Neural cell (in vitro differentiated cells): ENCODE measurements at regions not wholly inside any gene's neighbourhood (a gene's known extent, or its start where the extent isn't known, plus 50 kb on each side); places are given as distances from the start of the nearest gene placed in this dataset.

Experiments used
- H2AFZ ChIP-seq: fragments of 200-600, 300-800 bp; sonication (generic), shearing (Covaris generic); 2 replicates; pipeline ENCODE4 v1.6.0; 2014; ENCODE audit warnings: low read depth, mild to moderate bottlenecking, antibody characterized with exemption, low read length, moderate library complexity
- H3F3A ChIP-seq: fragments of 200-600 bp; shearing (Covaris generic); 2 replicates; pipeline ENCODE4 v1.6.1; 2016; ENCODE audit warnings: mild to moderate bottlenecking, moderate library complexity, mixed read lengths, antibody characterized with exemption, low read length; ENCODE audit not compliant: insufficient read depth, poor library complexity, severe bottlenecking
- H3K27ac ChIP-seq: fragments of 200-600, 300-800 bp; sonication (generic), shearing (Covaris generic); 2 replicates; pipeline ENCODE4 v1.5.1; 2014; ENCODE audit warnings: mild to moderate bottlenecking, low read length, moderate library complexity
- H3K27me3 ChIP-seq: fragments of 300-800, 200-600 bp; sonication (generic), shearing (Covaris generic); 2 replicates; pipeline ENCODE4 v1.6.0; 2014; ENCODE audit warnings: mild to moderate bottlenecking, low read depth, low read length, moderate library complexity; ENCODE audit not compliant: insufficient read depth
- H3K36me3 ChIP-seq: fragments of 300-800, 200-600 bp; sonication (generic), shearing (Covaris generic); 2 replicates; pipeline ENCODE4 v1.5.1; 2014; ENCODE audit warnings: mild to moderate bottlenecking, antibody characterized with exemption, low read length, moderate library complexity; ENCODE audit not compliant: insufficient read depth
- H3K4me2 ChIP-seq: fragments of 300-800, 200-600 bp; sonication (generic), shearing (Covaris generic); 2 replicates; pipeline ENCODE4 v1.6.0; 2014; ENCODE audit warnings: mild to moderate bottlenecking, low read length
- H3K4me3 ChIP-seq: fragments of 300-800, 200-600 bp; sonication (generic), shearing (Covaris generic); 2 replicates; pipeline ENCODE4 v1.5.1; 2014; ENCODE audit warnings: mild to moderate bottlenecking, low read length, moderate library complexity
- H3K79me2 ChIP-seq: fragments of 200-600 bp; shearing (Covaris generic); replicated peaks from 2 replicates; pipeline ENCODE4 v1.6.0; 2014; ENCODE audit warnings: mild to moderate bottlenecking, low read length, moderate library complexity; ENCODE audit not compliant: insufficient read depth
- H3K9ac ChIP-seq: fragments of 300-800, 200-600 bp; sonication (generic), shearing (Covaris generic); 2 replicates; pipeline ENCODE4 v1.6.1; 2016; ENCODE audit warnings: mild to moderate bottlenecking, low read length, mixed read lengths
- H3K9me2 ChIP-seq: fragments of 200-600 bp; shearing (Covaris generic); 2 replicates; pipeline ENCODE4 v1.6.1; 2016; ENCODE audit warnings: mild to moderate bottlenecking, low read length, mixed read lengths; ENCODE audit not compliant: insufficient read depth
- H3K9me3 ChIP-seq: fragments of 200-600, 300-800 bp; sonication (generic), shearing (Covaris generic); 2 replicates; pipeline ENCODE4 v1.6.1; 2016; ENCODE audit warnings: mild to moderate bottlenecking, mixed run types, low read length, moderate library complexity, mixed read lengths
- H4K20me1 ChIP-seq: fragments of 200-600 bp; shearing (Covaris generic); 2 replicates; pipeline ENCODE4 v1.6.1; 2016; ENCODE audit warnings: mild to moderate bottlenecking, mixed run types; ENCODE audit not compliant: insufficient read depth
- CTCF ChIP-seq: fragments of 450-650 bp; IDR thresholded peaks from 2 replicates; pipeline ENCODE4 v1.5.1; 2014; ENCODE audit warnings: antibody characterized with exemption, mild to moderate bottlenecking, moderate library complexity; ENCODE audit not compliant: poor library complexity, severe bottlenecking
- EP300 ChIP-seq: fragments of 450-650 bp; conservative IDR thresholded peaks from 2 replicates; pipeline ENCODE4 v1.6.1; 2014; ENCODE audit warnings: antibody characterized with exemption, mild to moderate bottlenecking, moderate library complexity; ENCODE audit not compliant: poor library complexity, severe bottlenecking
- EZH2 ChIP-seq: fragments of 200-600, 300-800 bp; shearing (Covaris generic), sonication (generic); IDR thresholded peaks from 2 replicates; pipeline ENCODE4 v1.6.1; 2014; ENCODE audit warnings: antibody characterized with exemption, low read length, borderline replicate concordance, mild to moderate bottlenecking; ENCODE audit not compliant: insufficient read depth, poor library complexity, severe bottlenecking
- MXI1 ChIP-seq: fragments of 450-650 bp; conservative IDR thresholded peaks from 2 replicates; pipeline ENCODE4 v1.6.1; 2014; ENCODE audit warnings: antibody characterized with exemption, mild to moderate bottlenecking; ENCODE audit not compliant: poor library complexity, severe bottlenecking
- POLR2AphosphoS5 ChIP-seq: IDR thresholded peaks from 2 replicates; pipeline ENCODE4 v1.6.1; 2012
- RAD21 ChIP-seq: fragments of 450-650 bp; conservative IDR thresholded peaks from 2 replicates; pipeline ENCODE4 v1.6.1; 2014; ENCODE audit warnings: antibody characterized with exemption, mild to moderate bottlenecking, moderate library complexity
- REST ChIP-seq: IDR thresholded peaks from 2 replicates; pipeline ENCODE4 v1.6.1; 2012; ENCODE audit warnings: borderline replicate concordance
- SMC3 ChIP-seq: fragments of 450-650 bp; conservative IDR thresholded peaks from 2 replicates; pipeline ENCODE4 v1.6.1; 2014; ENCODE audit warnings: antibody characterized with exemption, mild to moderate bottlenecking, moderate library complexity; ENCODE audit not compliant: poor library complexity
- TAF1 ChIP-seq: IDR thresholded peaks from 2 replicates; pipeline ENCODE4 v1.6.1; 2012; ENCODE audit warnings: low read depth

- H4K20me1 ChIP-seq, result no peaks in the 10 kb centered on the region
- H3K27me3 ChIP-seq, result no peaks in the 10 kb centered on the region
- TF ChIP-seq CTCF (no peak), POLR2AphosphoS5 (no peak), RAD21 (no peak)
- H3K9me3 ChIP-seq, result no peaks in the 10 kb centered on the region
- no peak overlapping the region for H3K4me2 ChIP-seq
- H3K4me3 ChIP-seq, result no peak overlapping the region
- no peaks in the 10 kb centered on the region for H3K36me3 ChIP-seq
- no peak overlapping the region for H3K9ac ChIP-seq
- H3K27ac ChIP-seq, result no peak overlapping the region
- H3F3A ChIP-seq, result no peaks in the 10 kb centered on the region
- no peaks in the 10 kb centered on the region for H3K79me2 ChIP-seq
- H3K9me2 ChIP-seq, result no peaks in the 10 kb centered on the region
- no peak overlapping the region for H2AFZ ChIP-seq
Measured at GRCh38 chr1:218739426-218739825, 394.3 kb downstream of the TGFB2 start.

- Histone ChIP-seq H3K4me2 (no peak overlapping the region), H4K20me1 (no peaks in the 10 kb centered on the region), H3K9me3 (no peaks in the 10 kb centered on the region), H3K9me2 (no peaks in the 10 kb centered on the region), H3F3A (no peaks in the 10 kb centered on the region), H3K9ac (no peak overlapping the region), H3K27me3 (no peaks in the 10 kb centered on the region), H3K27ac (no peak overlapping the region), H3K36me3 (no peaks in the 10 kb centered on the region), H2AFZ (no peak overlapping the region), H3K4me3 (no peak overlapping the region), H3K79me2 (no peaks in the 10 kb centered on the region)
- TF ChIP-seq POLR2AphosphoS5 (no peak), REST (no peak), SMC3 (no peak), TAF1 (no peak), MXI1 (no peak), EP300 (no peak), CTCF (no peak), RAD21 (no peak), EZH2 (no peak)
Measured at GRCh38 chr1:218741852-218742251, 396.7 kb downstream of the TGFB2 start.
